H9 (cell line): ENCODE measurements at regions not wholly inside any gene's neighbourhood (a gene's known extent, or its start where the extent isn't known, plus 50 kb on each side); places are given as distances from the start of the nearest gene placed in this dataset.

Source experiments
- DNase-seq: peaks from one replicate; pipeline ENCODE4 v3.0.0-alpha.2; 2017
- H2AFZ ChIP-seq: one replicate; pipeline ENCODE4 v1.6.1; 2013; ENCODE audit warnings: mild to moderate bottlenecking, low read length, control low read depth, moderate library complexity
- H2AK5ac ChIP-seq: 2 replicates; pipeline ENCODE4 v1.6.1; 2013; ENCODE audit warnings: low read length, control low read depth, mixed read lengths; ENCODE audit not compliant: insufficient read length
- H2BK120ac ChIP-seq: one replicate; pipeline ENCODE4 v1.6.1; 2013; ENCODE audit warnings: low read depth, mild to moderate bottlenecking, low read length, control low read depth, inconsistent platforms; ENCODE audit not compliant: poor library complexity, severe bottlenecking
- H2BK12ac ChIP-seq: 2 replicates; pipeline ENCODE4 v1.6.1; 2013; ENCODE audit warnings: low read length, control low read depth, mixed read lengths, low read depth; ENCODE audit not compliant: insufficient read length
- H2BK15ac ChIP-seq: 2 replicates; pipeline ENCODE4 v1.6.1; 2013; ENCODE audit warnings: low read depth, low read length, control low read depth
- H2BK20ac ChIP-seq: one replicate; pipeline ENCODE4 v1.6.1; 2013; ENCODE audit warnings: low read depth, mild to moderate bottlenecking, low read length, control low read depth, inconsistent platforms; ENCODE audit not compliant: poor library complexity, severe bottlenecking
- H2BK5ac ChIP-seq: 2 replicates; pipeline ENCODE4 v1.6.1; 2013; ENCODE audit warnings: low read length, control low read depth, mixed read lengths; ENCODE audit not compliant: insufficient read length
- H3K14ac ChIP-seq: 2 replicates; pipeline ENCODE4 v1.6.1; 2013; ENCODE audit warnings: low read length, control low read depth; ENCODE audit not compliant: insufficient read depth
- H3K18ac ChIP-seq: 2 replicates; pipeline ENCODE4 v1.6.1; 2013; ENCODE audit warnings: low read depth, mild to moderate bottlenecking, mixed read lengths, low read length, control low read depth; ENCODE audit not compliant: insufficient read length
- H3K23ac ChIP-seq: 2 replicates; pipeline ENCODE4 v1.6.1; 2013; ENCODE audit warnings: low read length, control low read depth, mixed read lengths, low read depth; ENCODE audit not compliant: insufficient read length
- H3K23me2 ChIP-seq: 2 replicates; pipeline ENCODE4 v1.6.1; 2013; ENCODE audit warnings: low read depth, mild to moderate bottlenecking, mixed read lengths, low read length, control low read depth; ENCODE audit not compliant: insufficient read length, poor library complexity, severe bottlenecking
- H3K27ac ChIP-seq: 2 replicates; pipeline ENCODE4 v1.5.1; 2013; ENCODE audit warnings: low read length, control low read depth, mixed read lengths, low read depth; ENCODE audit not compliant: insufficient read length
- H3K27me3 ChIP-seq: 2 replicates; pipeline ENCODE4 v1.6.1; 2013; ENCODE audit warnings: low read length, control low read depth, inconsistent platforms; ENCODE audit not compliant: insufficient read depth
- H3K4ac ChIP-seq: 2 replicates; pipeline ENCODE4 v1.6.1; 2013; ENCODE audit warnings: low read depth, mild to moderate bottlenecking, control low read depth, inconsistent platforms, low read length, moderate library complexity
- H3K4me1 ChIP-seq: 2 replicates; pipeline ENCODE4 v1.6.1; 2013; ENCODE audit warnings: low read length, control low read depth, inconsistent platforms; ENCODE audit not compliant: insufficient read depth
- H3K4me2 ChIP-seq: 2 replicates; pipeline ENCODE4 v1.6.1; 2013; ENCODE audit warnings: low read length, control low read depth, mixed read lengths; ENCODE audit not compliant: insufficient read length, insufficient read depth
- H3K56ac ChIP-seq: 2 replicates; pipeline ENCODE4 v1.6.1; 2013; ENCODE audit warnings: low read depth, mild to moderate bottlenecking, mixed read lengths, low read length, control low read depth; ENCODE audit not compliant: insufficient read length
- H3K79me1 ChIP-seq: 2 replicates; pipeline ENCODE4 v1.6.1; 2013; ENCODE audit warnings: low read depth, mild to moderate bottlenecking, moderate library complexity, low read length, control low read depth, inconsistent platforms; ENCODE audit not compliant: insufficient read depth, poor library complexity, severe bottlenecking
- H3K79me2 ChIP-seq: 2 replicates; pipeline ENCODE4 v1.6.1; 2013; ENCODE audit warnings: low read length, control low read depth, inconsistent platforms; ENCODE audit not compliant: insufficient read depth
- H3K9ac ChIP-seq: 2 replicates; pipeline ENCODE4 v1.6.1; 2013; ENCODE audit warnings: low read length, control low read depth, mixed read lengths; ENCODE audit not compliant: insufficient read length; ENCODE audit errors: extremely low read depth
- H3K9me3 ChIP-seq: one replicate; pipeline ENCODE4 v1.6.1; 2013; ENCODE audit warnings: low read depth, low read length, inconsistent platforms; ENCODE audit not compliant: control insufficient read depth
- H3T11ph ChIP-seq: one replicate; pipeline ENCODE4 v1.6.1; 2013; ENCODE audit warnings: mild to moderate bottlenecking, low read length, control low read depth, inconsistent platforms
- H4K20me1 ChIP-seq: one replicate; pipeline ENCODE4 v1.6.1; 2013; ENCODE audit not compliant: control insufficient read depth, insufficient read length, insufficient read depth
- H4K5ac ChIP-seq: 2 replicates; pipeline ENCODE4 v1.6.1; 2013; ENCODE audit warnings: low read depth, mild to moderate bottlenecking, mixed read lengths, low read length, control low read depth; ENCODE audit not compliant: insufficient read length
- H4K8ac ChIP-seq: replicated peaks from 2 replicates; pipeline ENCODE4 v1.6.1; 2013; ENCODE audit warnings: low read length, control low read depth, mixed read lengths, low read depth; ENCODE audit not compliant: insufficient read length
- H4K91ac ChIP-seq: 2 replicates; pipeline ENCODE4 v1.6.1; 2013; ENCODE audit warnings: low read depth, mild to moderate bottlenecking, moderate library complexity, mixed read lengths, low read length, control low read depth; ENCODE audit not compliant: insufficient read length
- H3K27ac Mint-ChIP-seq, 3 experiments: 2 replicates in 2 of 3; 3 replicates in 1 of 3; pipeline ENCODE4 v1.8.0; 2020 to 2021; ENCODE audit warnings: mixed read lengths in 3 of 3, mild to moderate bottlenecking in 1 of 3, moderate library complexity in 1 of 3
- H3K27me3 Mint-ChIP-seq: 2 replicates; pipeline ENCODE4 v1.8.0; 2021; ENCODE audit warnings: low read depth, mild to moderate bottlenecking, moderate library complexity, mixed read lengths
- H3K36me3 Mint-ChIP-seq, 3 experiments: 2 replicates in 2 of 3; 3 replicates in 1 of 3; pipeline ENCODE4 v1.8.0; 2020 to 2021; ENCODE audit warnings: low read depth in 3 of 3, mixed read lengths in 3 of 3; ENCODE audit not compliant: insufficient read depth in 1 of 3
- H3K4me1 Mint-ChIP-seq, 2 experiments: 2 replicates each; pipeline ENCODE4 v1.8.0; 2020; ENCODE audit warnings: mixed read lengths in 2 of 2
- H3K4me3 Mint-ChIP-seq, 2 experiments: 2 replicates in 1 of 2; 3 replicates in 1 of 2; pipeline ENCODE4 v1.8.0; 2020 to 2021; ENCODE audit warnings: mild to moderate bottlenecking in 2 of 2, mixed read lengths in 2 of 2, moderate library complexity in 1 of 2
- H3K9me3 Mint-ChIP-seq, 2 experiments: 2 replicates in 1 of 2; 3 replicates in 1 of 2; pipeline ENCODE4 v1.8.0; 2020; ENCODE audit warnings: mild to moderate bottlenecking in 2 of 2, mixed read lengths in 2 of 2, moderate library complexity in 1 of 2
- WGBS: extraction: QIAGEN DNeasy Blood & Tissue Kit; methylation state at CpG from one replicate; pipeline ENCODE4 v1.1.7; 2013; ENCODE audit warnings: missing lambda C conversion rate, low lambda C conversion rate, mixed read lengths; ENCODE audit not compliant: insufficient read length; ENCODE audit errors: extremely low coverage; 5-methylcytosine and 5-hydroxymethylcytosine counted together
- TF ChIP-seq, protein P1 (sequence below): fragments of 200-600 bp; sonication (generic); conservative IDR thresholded peaks from 3 replicates; pipeline ENCODE4 v1.8.0; 2021; ENCODE audit warnings: antibody characterized with exemption, mild to moderate bottlenecking

DNA sequence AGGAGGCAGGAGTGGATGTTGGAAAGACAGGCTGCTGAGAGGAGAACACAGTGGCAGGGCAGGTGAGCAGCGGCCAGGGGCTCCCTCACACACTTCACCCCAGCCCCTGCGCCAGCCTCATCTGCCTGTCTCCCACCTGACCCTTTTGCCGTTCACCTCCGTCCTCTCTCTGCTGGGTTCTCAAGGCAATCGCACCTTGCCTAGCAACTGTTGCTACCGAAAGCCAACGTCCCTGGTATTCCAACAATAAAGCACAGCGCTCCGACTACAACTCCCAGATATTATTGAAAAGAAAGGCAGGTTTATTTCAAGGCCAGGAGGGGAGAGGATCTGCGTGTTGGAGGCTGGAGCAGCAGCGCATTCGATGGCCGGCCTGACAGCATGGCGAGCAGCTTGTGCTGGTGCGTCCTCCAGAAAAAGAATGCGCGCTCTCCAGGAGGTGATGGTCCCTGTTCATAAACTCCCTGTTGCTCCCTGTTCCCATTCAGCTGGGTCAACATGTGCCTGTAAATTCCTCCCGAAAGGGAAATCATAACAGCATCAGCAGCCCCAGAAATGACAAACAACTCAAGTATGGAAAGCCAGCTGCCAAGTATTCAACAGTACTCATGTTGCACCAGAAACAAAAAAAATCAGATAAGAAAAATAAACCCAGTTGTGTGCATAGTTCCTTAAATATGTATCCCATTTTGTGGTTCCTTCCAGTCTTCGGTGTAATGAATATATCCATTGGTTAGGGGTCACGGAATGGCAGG is 153.0 kb upstream of the DIO3 start:
- no peak overlapping the region for H2BK5ac ChIP-seq
- H3K18ac ChIP-seq: no peak overlapping the region
- H3K9me3 ChIP-seq: no peaks in the 10 kb centered on the region
- no peak overlapping the region for H4K5ac ChIP-seq
- no peaks in the 10 kb centered on the region for H3K79me2 ChIP-seq
- no CpG with 5 or more reads among the region's 20 CpGs for whole genome bisulfite sequencing
- no peak overlapping the region for H4K91ac ChIP-seq
- Mint-ChIP-seq H3K9me3 (0 out of 5 replicates have a peak, but pooled peaks cover 0 to 2% of the 10 kb centered on the region in 2 experiments), H3K4me1 (peaks cover 26 to 29% of the 10 kb centered on the region in 2 experiments), H3K27me3 (peaks cover 17% of the 10 kb centered on the region), H3K4me3 (no peak overlapping the region; a peak in 1 of 5 replicates), H3K36me3 (no peaks in the 10 kb centered on the region), H3K27ac (peak overlapping the region in 1 of 3 experiments; percentile 92; a peak in 1 of 7 replicates)
- no peak overlapping the region for H3K14ac ChIP-seq
- no peak overlapping the region for H2AK5ac ChIP-seq
- H3K9ac ChIP-seq: no peak overlapping the region
- TF ChIP-seq, protein P1, sequence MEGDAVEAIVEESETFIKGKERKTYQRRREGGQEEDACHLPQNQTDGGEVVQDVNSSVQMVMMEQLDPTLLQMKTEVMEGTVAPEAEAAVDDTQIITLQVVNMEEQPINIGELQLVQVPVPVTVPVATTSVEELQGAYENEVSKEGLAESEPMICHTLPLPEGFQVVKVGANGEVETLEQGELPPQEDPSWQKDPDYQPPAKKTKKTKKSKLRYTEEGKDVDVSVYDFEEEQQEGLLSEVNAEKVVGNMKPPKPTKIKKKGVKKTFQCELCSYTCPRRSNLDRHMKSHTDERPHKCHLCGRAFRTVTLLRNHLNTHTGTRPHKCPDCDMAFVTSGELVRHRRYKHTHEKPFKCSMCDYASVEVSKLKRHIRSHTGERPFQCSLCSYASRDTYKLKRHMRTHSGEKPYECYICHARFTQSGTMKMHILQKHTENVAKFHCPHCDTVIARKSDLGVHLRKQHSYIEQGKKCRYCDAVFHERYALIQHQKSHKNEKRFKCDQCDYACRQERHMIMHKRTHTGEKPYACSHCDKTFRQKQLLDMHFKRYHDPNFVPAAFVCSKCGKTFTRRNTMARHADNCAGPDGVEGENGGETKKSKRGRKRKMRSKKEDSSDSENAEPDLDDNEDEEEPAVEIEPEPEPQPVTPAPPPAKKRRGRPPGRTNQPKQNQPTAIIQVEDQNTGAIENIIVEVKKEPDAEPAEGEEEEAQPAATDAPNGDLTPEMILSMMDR: no peak
- no peak overlapping the region for H3K56ac ChIP-seq
- no peaks in the 10 kb centered on the region for H4K20me1 ChIP-seq
- no peaks in the 10 kb centered on the region for H3K4me1 ChIP-seq
- no peak overlapping the region for H2BK20ac ChIP-seq
- H3K27me3 ChIP-seq: no peaks in the 10 kb centered on the region
- H3K23me2 ChIP-seq: no peaks in the 10 kb centered on the region
- H3K4me2 ChIP-seq: no peak overlapping the region
- no peak overlapping the region for H2BK12ac ChIP-seq
- DNase-seq: no peak
- H2BK120ac ChIP-seq: no peak overlapping the region
- H3K79me1 ChIP-seq: no peaks in the 10 kb centered on the region
- H4K8ac ChIP-seq: no peak overlapping the region
- H2AFZ ChIP-seq: no peak overlapping the region
- H3K27ac ChIP-seq: no peak overlapping the region
- no peak overlapping the region for H3K23ac ChIP-seq
- H3T11ph ChIP-seq: no peak overlapping the region
- no peak overlapping the region for H2BK15ac ChIP-seq
- no peak overlapping the region for H3K4ac ChIP-seq
